H1 (cell line): ENCODE measurements at regions not wholly inside any gene's neighbourhood (a gene's known extent, or its start where the extent isn't known, plus 50 kb on each side); places are given as distances from the start of the nearest gene placed in this dataset.

Source experiments
- BCL11A ChIP-seq, 2 experiments: IDR thresholded peaks; one replicate each; pipeline ENCODE4 v1.6.1; 2011; ENCODE audit warnings: low read depth in 2 of 2, low read length in 2 of 2, mild to moderate bottlenecking in 2 of 2
- RXRA ChIP-seq: IDR thresholded peaks from 2 replicates; pipeline ENCODE4 v1.6.1; 2011; ENCODE audit warnings: low read depth, mild to moderate bottlenecking, low read length, moderate library complexity; ENCODE audit not compliant: insufficient read depth
- TCF12 ChIP-seq: IDR thresholded peaks from 2 replicates; pipeline ENCODE4 v1.6.1; 2011; ENCODE audit warnings: low read depth, mild to moderate bottlenecking, low read length

GRCh38 chr4:1515763-1516162 lies 109.5 kb upstream of the NKX1-1 start (continued):
- TF ChIP-seq RXRA (no peak), BCL11A (IDR thresholded peaks at IDR 0.05; ENCODE audit: low read depth in 2 of 2, low read length in 2 of 2) (no peak), TCF12 (no peak)
